ENCODE measurements at regions not wholly inside any gene's neighbourhood (a gene's known extent, or its start where the extent isn't known, plus 50 kb on each side); places are given as distances from the start of the nearest gene placed in this dataset.

GRCh38 chr11:15858881-15859280 is 497.5 kb downstream of the SOX6 start:
- Histone ChIP-seq H3K27me3 (ENCODE audit: low read depth) (no peaks in the 10 kb centered on the region), H3K36me3 (no peaks in the 10 kb centered on the region), H3K4me3 (no peak overlapping the region), H3K27ac (replicated peaks) (no peak overlapping the region), H3K9me3 (replicated peaks) (no peaks in the 10 kb centered on the region), H3K4me1 (peaks cover 13% of the 10 kb centered on the region)
- TF ChIP-seq CTCF (IDR thresholded peaks at IDR 0.05; ENCODE audit: borderline replicate concordance): no peak
- DNase-seq: no peak
- intact Hi-C loops (cut with micrococcal nuclease): no loop called here

- no peak for TF ChIP-seq CTCF (IDR thresholded peaks at IDR 0.05; ENCODE audit: borderline replicate concordance)
- intact Hi-C loops (cut with micrococcal nuclease): no loop called here
- no peak for DNase-seq
These were observed 496.9 kb downstream of the SOX6 start for GRCh38 chr11:15859411-15859810.

GRCh38 chr11:15861256-15861655 is 495.1 kb downstream of the SOX6 start:
- no peak for TF ChIP-seq CTCF (IDR thresholded peaks at IDR 0.05; ENCODE audit: borderline replicate concordance)

More at GRCh38 chr11:15859411-15859810, 496.9 kb downstream of the SOX6 start:
- Histone ChIP-seq H3K4me3 (no peak overlapping the region), H3K36me3 (no peaks in the 10 kb centered on the region), H3K27me3 (ENCODE audit: low read depth) (no peaks in the 10 kb centered on the region), H3K4me1 (peaks cover 13% of the 10 kb centered on the region), H3K9me3 (replicated peaks) (no peaks in the 10 kb centered on the region), H3K27ac (replicated peaks) (no peak overlapping the region)

GRCh38 chr11:15863411-15863810 is 492.9 kb downstream of the SOX6 start:
- peaks cover 13% of the 10 kb centered on the region for H3K4me1 ChIP-seq
- no peaks in the 10 kb centered on the region for H3K36me3 ChIP-seq
- intact Hi-C loops (cut with micrococcal nuclease): no loop called here
- no peaks in the 10 kb centered on the region for H3K27me3 ChIP-seq (ENCODE audit: low read depth)
- no peak overlapping the region for H3K4me3 ChIP-seq
- H3K27ac ChIP-seq (replicated peaks): no peak overlapping the region
- no peak for DNase-seq
- H3K9me3 ChIP-seq (replicated peaks): no peaks in the 10 kb centered on the region
- TF ChIP-seq CTCF (IDR thresholded peaks at IDR 0.05; ENCODE audit: borderline replicate concordance): no peak

More at GRCh38 chr11:15861256-15861655, 495.1 kb downstream of the SOX6 start:
- Histone ChIP-seq H3K4me1 (peaks cover 13% of the 10 kb centered on the region), H3K4me3 (no peak overlapping the region), H3K9me3 (replicated peaks) (no peaks in the 10 kb centered on the region), H3K27me3 (ENCODE audit: low read depth) (no peaks in the 10 kb centered on the region), H3K36me3 (no peaks in the 10 kb centered on the region), H3K27ac (replicated peaks) (no peak overlapping the region)
- intact Hi-C loops (cut with micrococcal nuclease): no loop called here
- DNase-seq: no peak

GRCh38 chr11:15864026-15864805 is 492.1 kb downstream of the SOX6 start:
- no peak for TF ChIP-seq CTCF (IDR thresholded peaks at IDR 0.05; ENCODE audit: borderline replicate concordance)
- Histone ChIP-seq H3K4me1 (peaks cover 13% of the 10 kb centered on the region), H3K4me3 (no peak overlapping the region), H3K36me3 (no peaks in the 10 kb centered on the region), H3K9me3 (replicated peaks) (no peaks in the 10 kb centered on the region), H3K27ac (replicated peaks) (no peak overlapping the region), H3K27me3 (ENCODE audit: low read depth) (no peaks in the 10 kb centered on the region)
- intact Hi-C loops (cut with micrococcal nuclease): no loop called here
- DNase-seq: no peak
